ENCODE measurements at regions not wholly inside any gene's neighbourhood (a gene's known extent, or its start where the extent isn't known, plus 50 kb on each side); places are given as distances from the start of the nearest gene placed in this dataset.
"Not testable (repeated sequence)": the region's sequence is repeated elsewhere in the genome, so short reads cannot be mapped to it uniquely, and the experiment has no call there.

- no peak for DNase-seq (ENCODE audit: low read depth)
These were observed 113.8 kb upstream of the SPATA31D4 start for GRCh38 chr9:81814401-81814793.

GRCh38 chr9:81814794-81815464 lies 113.3 kb upstream of the SPATA31D4 start:
- no peak for DNase-seq (ENCODE audit: low read depth)

- no peak for DNase-seq (ENCODE audit: low read depth)
These were observed 112.4 kb upstream of the SPATA31D4 start for GRCh38 chr9:81815781-81816180.

- DNase-seq (ENCODE audit: low read depth), result no peak
These were observed 109.1 kb upstream of the SPATA31D4 start for GRCh38 chr9:81819155-81819554.

- no peak for DNase-seq (ENCODE audit: low read depth)
These were observed 108.2 kb upstream of the SPATA31D4 start for GRCh38 chr9:81819859-81820546.

- no peak for DNase-seq (ENCODE audit: low read depth)
These were observed 105.8 kb upstream of the SPATA31D4 start for GRCh38 chr9:81822301-81822865.

- DNase-seq (ENCODE audit: low read depth), result no peak
These were observed 105.3 kb upstream of the SPATA31D4 start for GRCh38 chr9:81822967-81823366.

GRCh38 chr9:81823672-81824554 lies 104.3 kb upstream of the SPATA31D4 start:
- DNase-seq (ENCODE audit: low read depth), result no peak

- peak; percentile 69 for DNase-seq (ENCODE audit: low read depth)
These were observed 103.2 kb upstream of the SPATA31D4 start for GRCh38 chr9:81824802-81825730.

- peak; percentile 78 for DNase-seq (ENCODE audit: low read depth)
These were observed 102.2 kb upstream of the SPATA31D4 start for GRCh38 chr9:81825846-81826516.

GRCh38 chr9:81826517-81826906 lies 101.7 kb upstream of the SPATA31D4 start:
- DNase-seq (ENCODE audit: low read depth), result no peak

- no peak for DNase-seq (ENCODE audit: low read depth)
These were observed 100.5 kb upstream of the SPATA31D4 start for GRCh38 chr9:81827616-81828296.

GRCh38 chr9:81829195-81829882 lies 98.9 kb upstream of the SPATA31D4 start:
- DNase-seq (ENCODE audit: low read depth), result no peak

- DNase-seq (ENCODE audit: low read depth), result not testable (repeated sequence)
These were observed 97.8 kb upstream of the SPATA31D4 start for GRCh38 chr9:81830431-81830830.

GRCh38 chr9:81832571-81833285 lies 95.5 kb upstream of the SPATA31D4 start:
- DNase-seq (ENCODE audit: low read depth), result no peak

GRCh38 chr9:81833563-81834345 lies 94.5 kb upstream of the SPATA31D4 start:
- no peak for DNase-seq (ENCODE audit: low read depth)

- no peak for DNase-seq (ENCODE audit: low read depth)
These were observed 86.9 kb upstream of the SPATA31D4 start for GRCh38 chr9:81841333-81841732.

GRCh38 chr9:81844131-81844567 lies 84.1 kb upstream of the SPATA31D4 start:
- DNase-seq (ENCODE audit: low read depth), result no peak
